ENCODE measurements at regions not wholly inside any gene's neighbourhood (a gene's known extent, or its start where the extent isn't known, plus 50 kb on each side); places are given as distances from the start of the nearest gene placed in this dataset.

GRCh38 chr11:27287205-27287604 lies 75.8 kb downstream of the CCDC34 start:
- H3K27ac ChIP-seq = no peak overlapping the region
- no peak for DNase-seq (ENCODE audit: low read depth, low spot score)

DNA sequence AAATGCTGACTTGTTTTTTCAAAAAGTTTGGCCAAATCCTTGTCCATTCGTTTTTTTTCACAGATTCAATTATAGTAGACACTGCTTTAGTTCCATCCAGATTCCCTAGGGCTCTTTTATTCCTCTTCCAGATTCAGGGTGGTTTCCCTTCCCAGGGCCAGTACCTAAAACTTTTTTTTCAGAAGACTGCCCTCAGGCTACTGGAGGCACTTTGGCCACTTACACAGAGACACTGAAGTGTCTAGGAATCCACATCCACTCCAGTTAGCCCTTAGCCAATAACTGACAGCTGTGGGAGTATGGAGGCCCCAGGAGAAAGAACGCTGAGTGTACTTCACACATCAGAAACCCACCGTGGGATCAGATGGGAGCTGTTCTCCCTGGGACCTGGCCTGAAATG lies 77.3 kb downstream of the CCDC34 start:
- no peak for DNase-seq (ENCODE audit: low read depth, low spot score)

DNA sequence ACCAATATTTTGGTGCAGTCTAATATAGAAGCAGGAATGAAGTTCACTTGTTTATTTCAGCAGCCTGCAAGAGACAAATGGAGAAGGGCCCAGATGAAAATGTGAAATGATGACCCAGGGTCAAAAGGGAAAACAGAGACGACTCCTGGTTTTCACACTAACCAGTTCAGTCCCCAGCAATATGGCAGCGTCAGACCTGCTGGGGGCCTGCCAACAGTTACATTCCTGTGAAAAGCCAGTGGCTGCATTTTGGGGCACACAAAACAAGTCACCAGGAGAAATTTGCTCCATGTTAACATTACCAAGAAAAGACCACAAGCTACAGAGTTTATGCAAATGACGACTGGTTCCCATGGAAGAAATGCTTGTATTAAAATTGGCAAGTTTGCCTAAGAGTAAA lies 80.2 kb downstream of the CCDC34 start:
- DNase-seq (ENCODE audit: low read depth, low spot score) = no peak
- H3K27ac ChIP-seq = no peak overlapping the region

More for the DNA sequence above, 77.3 kb downstream of the CCDC34 start:
- no peak overlapping the region for H3K27ac ChIP-seq

DNA sequence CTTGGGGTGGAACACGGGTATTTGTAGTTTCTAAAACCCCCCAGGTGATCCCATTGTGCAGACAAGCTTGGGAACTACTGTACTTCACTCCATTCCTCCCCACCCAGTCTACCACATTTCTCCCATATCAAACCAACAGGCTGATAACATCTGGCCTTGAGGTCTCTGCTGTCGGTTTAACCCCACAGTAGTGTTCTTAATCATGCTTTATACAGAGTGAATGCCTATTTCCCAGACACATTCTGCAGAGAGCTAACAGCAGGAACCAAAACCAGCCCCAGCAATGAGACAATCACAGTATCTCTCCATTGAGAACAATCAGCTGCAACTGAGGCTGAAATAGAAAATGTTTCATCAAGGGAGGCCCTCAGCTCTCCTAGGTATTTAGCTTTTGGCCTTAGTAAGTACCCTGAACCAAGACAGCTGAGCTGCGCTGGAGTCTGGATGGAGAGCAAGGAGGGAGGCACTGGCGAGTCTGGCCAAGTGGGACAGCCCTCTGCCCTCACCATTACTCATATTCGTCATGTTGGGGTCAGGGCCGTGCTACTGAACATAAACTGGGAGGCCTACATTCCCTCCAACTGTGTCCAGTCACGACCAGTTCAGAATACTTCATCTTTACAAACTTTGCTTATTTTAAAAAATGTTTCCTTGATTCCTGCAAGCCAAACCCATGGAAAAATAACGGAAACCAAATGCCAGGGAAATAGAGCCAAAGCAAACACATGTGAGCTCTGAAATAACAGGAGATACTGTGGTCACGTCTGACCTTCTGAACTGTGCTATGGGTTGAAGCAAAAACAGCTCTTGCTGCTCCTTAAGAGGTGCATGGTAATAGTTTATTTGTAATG lies 81.0 kb downstream of the CCDC34 start:
- no peak for DNase-seq (ENCODE audit: low read depth, low spot score)
- no peak overlapping the region for H3K27ac ChIP-seq

DNA sequence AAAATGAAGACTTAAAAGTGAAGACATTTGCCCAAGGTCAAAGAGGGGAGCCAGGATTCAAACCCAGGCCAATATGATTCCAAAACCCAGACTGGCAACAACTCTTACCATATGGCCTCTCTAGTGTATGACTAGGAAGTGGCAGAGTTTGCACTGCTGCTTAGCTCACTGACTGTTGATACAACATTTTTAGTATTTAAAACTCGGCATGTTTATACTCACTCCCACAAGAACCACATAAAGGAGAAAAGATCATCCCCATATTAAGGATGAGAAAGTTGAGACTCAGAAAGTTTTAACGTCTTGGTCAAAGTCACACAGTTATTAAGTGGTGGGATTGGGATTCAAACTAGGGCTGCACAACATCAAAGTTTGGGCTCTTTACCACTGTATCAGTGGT lies 81.7 kb downstream of the CCDC34 start:
- DNase-seq (ENCODE audit: low read depth, low spot score) = no peak
- no peak overlapping the region for H3K27ac ChIP-seq

GRCh38 chr11:27280140-27280539 lies 82.9 kb downstream of the CCDC34 start:
- DNase-seq (ENCODE audit: low read depth, low spot score) = no peak
- H3K27ac ChIP-seq = no peak overlapping the region

GRCh38 chr11:27279460-27279859 lies 83.6 kb downstream of the CCDC34 start:
- DNase-seq (ENCODE audit: low read depth, low spot score) = no peak
- no peak overlapping the region for H3K27ac ChIP-seq

DNA sequence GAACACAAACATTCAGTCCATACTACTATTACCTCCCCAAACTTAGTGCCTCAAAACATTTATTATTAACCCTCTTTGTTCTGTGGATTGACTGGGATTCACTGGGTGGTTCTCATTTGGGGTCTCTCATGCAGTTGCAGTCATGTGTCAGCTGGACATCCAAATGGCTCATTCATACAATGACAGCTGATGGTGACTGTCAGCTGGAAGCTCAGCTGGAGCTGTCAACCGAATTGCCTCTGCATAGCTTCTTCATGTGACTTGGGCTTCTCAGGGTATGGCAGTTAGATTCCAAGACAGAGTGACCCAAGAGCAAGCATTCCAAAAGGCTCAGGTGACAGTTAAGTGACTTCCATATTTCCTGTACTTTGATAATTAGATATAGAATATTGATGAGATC lies 85.2 kb downstream of the CCDC34 start:
- H3K27ac ChIP-seq = no peak overlapping the region
- DNase-seq (ENCODE audit: low read depth, low spot score) = no peak

- H3K27ac ChIP-seq = no peak overlapping the region
- no peak for DNase-seq (ENCODE audit: low read depth, low spot score)
These were observed 86.9 kb downstream of the CCDC34 start for GRCh38 chr11:27276141-27276540.

DNA sequence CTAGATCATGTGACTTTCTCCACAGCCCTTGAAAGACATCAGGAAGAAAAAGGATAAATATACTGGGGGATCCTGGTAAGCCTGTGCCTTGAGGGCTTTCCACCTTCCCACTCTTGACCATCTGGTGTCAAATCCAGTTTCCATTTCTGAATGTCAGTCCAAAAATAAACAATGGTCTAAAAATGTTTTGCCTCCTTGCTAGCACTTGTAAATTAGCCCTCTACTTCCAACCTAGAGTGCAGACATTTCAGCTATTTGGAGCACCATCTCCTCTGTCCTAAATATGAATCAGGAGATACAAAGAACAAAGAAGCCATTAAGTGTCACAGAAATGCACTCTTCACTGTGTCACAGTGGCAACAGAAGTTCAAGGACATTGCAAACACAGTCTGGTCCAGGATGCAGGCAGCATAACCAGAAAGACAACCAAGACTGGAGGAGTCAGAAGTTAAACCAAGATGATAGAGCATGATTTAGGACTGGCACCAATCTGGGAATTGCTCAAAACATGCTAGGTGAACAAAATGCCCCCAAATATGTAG lies 88.1 kb downstream of the CCDC34 start:
- DNase-seq (ENCODE audit: low read depth, low spot score) = no peak
- H3K27ac ChIP-seq = no peak overlapping the region

GRCh38 chr11:27266125-27266524 lies 96.9 kb downstream of the CCDC34 start:
- no peak overlapping the region for H3K27ac ChIP-seq
- DNase-seq (ENCODE audit: low read depth, low spot score) = no peak

DNA sequence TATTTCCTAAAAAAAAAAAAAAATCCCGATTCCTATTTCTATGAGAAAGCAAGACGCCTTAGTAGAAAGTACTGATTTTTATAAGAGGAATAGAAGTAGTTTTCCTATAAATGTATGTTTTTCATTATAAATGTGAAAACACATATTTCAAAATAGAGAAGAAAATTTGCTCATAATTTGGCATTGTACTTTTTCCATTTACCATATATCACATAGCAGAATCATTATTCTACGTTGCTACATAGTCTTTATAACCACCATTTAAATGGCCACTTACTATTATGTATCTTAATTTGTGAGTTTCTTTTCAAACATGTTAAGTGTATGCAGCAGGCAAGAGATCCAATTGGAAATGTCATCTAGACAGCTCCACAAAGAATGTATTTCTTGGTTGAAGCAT lies 99.0 kb downstream of the CCDC34 start:
- no peak for DNase-seq (ENCODE audit: low read depth, low spot score)
- no peak overlapping the region for H3K27ac ChIP-seq

DNA sequence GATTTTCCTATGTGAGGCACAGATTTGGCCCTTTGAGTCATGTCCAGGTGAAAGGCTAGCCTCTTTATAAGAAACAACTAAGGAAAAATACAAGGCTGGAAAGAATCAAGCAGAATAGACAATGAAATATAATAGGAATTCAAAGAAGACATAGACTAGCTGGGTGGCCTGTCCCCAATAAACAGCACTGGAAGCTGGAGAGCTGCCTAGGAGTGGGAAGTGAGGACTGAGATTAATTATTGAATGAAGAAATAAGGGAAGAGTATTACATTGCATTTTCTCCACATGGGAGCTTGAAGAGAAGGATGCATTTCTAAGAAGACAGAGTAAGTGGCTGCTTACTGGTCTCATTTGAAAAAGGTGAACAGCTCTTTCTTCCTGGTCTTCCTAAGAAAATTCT lies 100.0 kb downstream of the CCDC34 start:
- no peak overlapping the region for H3K27ac ChIP-seq
- DNase-seq (ENCODE audit: low read depth, low spot score) = no peak

DNA sequence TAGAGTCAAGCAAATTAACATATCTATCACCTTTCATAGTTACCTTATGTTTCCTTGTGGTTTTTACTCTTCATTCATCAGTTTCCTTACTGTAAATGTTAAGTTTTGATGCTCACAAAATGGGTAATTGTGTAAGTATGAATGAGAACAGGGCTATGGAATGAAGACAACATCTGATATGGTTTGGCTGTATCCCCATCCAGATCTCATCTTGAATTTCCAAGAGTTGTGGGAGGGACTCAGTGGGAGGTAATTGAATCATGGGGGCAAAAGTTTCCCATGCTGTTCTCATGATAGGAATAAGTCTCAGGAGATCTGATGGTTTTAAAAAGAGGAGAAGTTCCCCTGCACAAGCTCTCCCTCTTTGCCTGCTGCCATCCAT lies 107.6 kb downstream of the CCDC34 start:
- no peak overlapping the region for H3K27ac ChIP-seq
- DNase-seq (ENCODE audit: low read depth, low spot score) = no peak

- no peak overlapping the region for H3K27ac ChIP-seq
- DNase-seq (ENCODE audit: low read depth, low spot score) = no peak
These were observed 108.1 kb downstream of the CCDC34 start for GRCh38 chr11:27254744-27255446.

- no peak for DNase-seq (ENCODE audit: low read depth, low spot score)
- no peak overlapping the region for H3K27ac ChIP-seq
These were observed 109.8 kb downstream of the CCDC34 start for GRCh38 chr11:27253224-27253623.

GRCh38 chr11:27250867-27251665 lies 111.9 kb downstream of the CCDC34 start:
- no peak for DNase-seq (ENCODE audit: low read depth, low spot score)

DNA sequence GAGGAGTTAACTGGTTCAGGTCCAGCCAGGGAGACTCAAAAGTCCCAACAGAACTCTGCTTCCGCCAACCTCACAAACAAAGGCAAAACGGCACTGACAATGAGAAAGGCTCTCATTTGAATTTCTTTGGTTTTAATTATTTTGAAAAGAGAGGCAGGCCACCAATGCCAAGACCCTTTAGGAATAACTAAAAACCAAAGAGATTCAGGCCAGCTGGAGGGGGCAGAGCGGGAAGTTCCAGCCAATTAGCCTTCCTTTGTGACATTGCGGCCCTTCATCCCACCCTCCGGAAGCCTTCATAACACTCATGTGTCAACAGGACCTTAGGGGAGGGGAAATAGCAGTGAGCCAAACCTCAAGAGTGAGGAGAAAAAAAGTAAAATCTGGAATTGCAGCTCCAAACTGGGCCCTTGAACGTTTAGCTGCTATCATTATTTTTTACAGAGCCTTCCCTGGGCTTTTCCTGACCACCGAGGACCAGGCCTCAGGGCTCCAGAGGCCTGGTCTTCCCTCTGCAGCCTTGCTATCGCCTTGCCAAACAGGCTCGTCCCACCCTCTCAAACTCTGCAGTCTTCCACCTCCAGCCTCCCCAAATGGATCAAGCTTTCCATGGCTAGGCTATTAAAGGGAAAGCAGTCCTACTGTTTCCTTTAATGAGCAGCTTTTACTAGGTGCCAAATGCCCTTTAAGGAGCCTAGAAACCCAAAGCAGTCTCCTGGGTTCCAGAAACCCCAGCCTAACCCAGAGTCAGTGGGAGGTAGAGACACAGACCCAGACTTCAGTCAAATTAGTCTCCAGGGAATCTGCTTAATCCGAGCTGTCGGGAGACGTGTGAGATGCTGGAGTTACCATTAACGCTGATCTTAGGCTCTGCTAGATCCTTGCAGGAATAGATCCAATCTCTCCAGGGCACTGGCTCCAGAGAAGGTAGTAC lies 114.2 kb downstream of the CCDC34 start:
- H3K27ac ChIP-seq = no peak overlapping the region
- no peak for DNase-seq (ENCODE audit: low read depth, low spot score)

More at GRCh38 chr11:27250867-27251665, 111.9 kb downstream of the CCDC34 start:
- H3K27ac ChIP-seq = no peak overlapping the region

DNA sequence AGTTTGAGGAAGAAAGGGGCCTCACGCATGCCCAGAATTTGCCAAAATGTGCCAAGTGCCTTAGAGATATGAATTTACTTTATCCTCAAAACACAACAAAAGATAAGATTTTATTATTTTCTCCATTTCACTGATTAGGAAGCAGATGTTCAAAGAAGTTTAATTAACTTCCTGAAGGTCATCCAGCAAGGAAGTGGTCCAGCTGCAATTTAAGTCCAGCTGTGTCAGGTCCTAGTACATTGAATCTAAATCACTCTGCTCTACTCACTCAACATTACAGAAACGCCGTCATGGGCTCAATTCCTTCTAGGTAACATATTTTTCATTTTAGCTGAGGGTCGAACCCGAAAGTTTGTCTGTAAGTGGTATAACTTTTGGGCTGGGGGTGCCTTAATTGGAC lies 115.4 kb downstream of the CCDC34 start:
- no peak overlapping the region for H3K27ac ChIP-seq

GRCh38 chr11:27246925-27247324 lies 116.1 kb downstream of the CCDC34 start:
- DNase-seq (ENCODE audit: low read depth, low spot score) = no peak
- no peak overlapping the region for H3K27ac ChIP-seq

More for the DNA sequence above, 115.4 kb downstream of the CCDC34 start:
- DNase-seq (ENCODE audit: low read depth, low spot score) = no peak
